Mucosa of gallbladder (tissue), 1 donor: ENCODE measurements at regions not wholly inside any gene's neighbourhood (a gene's known extent, or its start where the extent isn't known, plus 50 kb on each side); places are given as distances from the start of the nearest gene placed in this dataset.

Experiments used
- DNase-seq: peaks from one replicate; pipeline ENCODE4 v3.0.0-alpha.2; 2020; ENCODE audit warnings: low spot score
- donor health status: DM: no; HTN: no; CAD: no.

GRCh38 chr10:55374917-55375316, 573.9 kb upstream of the PCDH15 start:
- no peak for DNase-seq

DNA sequence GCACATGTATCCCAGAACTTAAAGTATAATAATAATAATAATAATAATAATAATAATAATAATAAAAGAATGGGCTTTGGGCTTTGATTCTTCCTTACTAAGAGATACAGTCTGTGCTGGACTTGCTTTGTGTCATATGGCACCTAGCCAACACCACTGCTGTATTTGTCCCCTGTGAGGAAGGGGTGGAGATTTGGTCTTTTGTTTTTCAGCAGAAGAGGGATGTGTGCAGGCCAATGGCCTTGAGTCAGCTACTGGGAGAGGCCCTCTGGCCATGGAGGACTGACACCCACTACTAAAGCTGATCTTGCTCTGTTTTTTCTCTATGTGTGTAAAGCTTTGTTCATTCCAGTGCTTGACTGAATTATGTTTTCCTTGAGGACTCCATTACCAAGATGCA, 573.0 kb upstream of the PCDH15 start:
- no peak for DNase-seq

DNA sequence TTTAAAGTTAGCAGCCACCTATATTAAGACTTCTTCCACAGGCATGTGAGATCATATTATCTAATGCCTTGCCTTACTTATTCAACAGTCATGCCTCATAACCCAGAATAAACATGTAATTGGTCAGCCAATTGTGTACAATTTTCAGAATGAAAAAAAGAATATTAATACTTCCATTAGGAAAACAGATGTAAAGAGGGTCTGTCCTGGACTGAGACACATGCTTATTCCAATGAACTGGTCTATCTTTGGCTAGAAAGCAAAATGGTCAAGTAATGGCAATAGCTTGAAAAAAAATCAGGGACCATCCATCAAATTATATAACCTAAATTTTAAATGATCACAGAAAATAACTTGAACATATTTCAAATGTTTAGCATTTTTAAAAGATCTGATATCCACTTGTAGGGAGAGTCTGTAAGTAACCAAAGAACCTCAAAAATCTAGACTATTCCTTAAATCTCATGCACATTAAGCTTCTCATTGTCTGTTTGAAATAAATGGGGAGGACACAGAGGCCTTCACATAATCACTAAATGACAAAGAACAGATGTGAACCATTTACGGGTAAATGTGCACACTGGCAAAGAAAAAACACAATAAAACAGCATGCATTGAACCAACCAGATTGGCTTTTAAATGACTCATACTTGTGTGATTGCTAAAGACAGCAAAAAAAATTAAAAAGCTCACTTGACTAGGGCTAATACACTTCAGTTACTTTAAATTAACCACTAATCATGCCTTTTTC, 568.8 kb upstream of the PCDH15 start:
- DNase-seq, result no peak

- no peak for DNase-seq
These were observed 567.4 kb upstream of the PCDH15 start for GRCh38 chr10:55368467-55368866.

GRCh38 chr10:55367555-55367954, 566.5 kb upstream of the PCDH15 start:
- no peak for DNase-seq

DNA sequence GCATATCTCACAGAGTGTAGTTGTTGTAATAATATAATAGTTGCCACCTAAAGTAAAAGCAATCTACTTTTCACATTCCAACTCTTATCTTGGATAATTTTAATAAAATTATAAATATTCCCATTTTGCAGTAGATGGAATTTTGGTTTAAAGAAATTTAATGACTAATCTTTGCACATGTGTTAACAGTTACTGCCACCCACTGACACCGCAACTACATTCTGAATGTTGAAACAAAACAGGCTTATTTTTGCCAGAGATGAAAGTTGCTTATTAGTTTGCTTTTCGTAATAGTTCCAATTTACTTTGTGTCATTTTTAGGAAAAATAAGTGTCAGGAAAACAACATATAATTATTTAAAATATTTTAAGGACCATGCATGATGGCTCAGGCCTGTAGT, 557.5 kb upstream of the PCDH15 start:
- DNase-seq, result no peak

GRCh38 chr10:55353414-55353813, 552.4 kb upstream of the PCDH15 start:
- DNase-seq, result no peak

- no peak for DNase-seq
These were observed 550.4 kb upstream of the PCDH15 start for GRCh38 chr10:55351431-55351830.

GRCh38 chr10:55348534-55348933, 547.5 kb upstream of the PCDH15 start:
- DNase-seq, result no peak

- no peak for DNase-seq
These were observed 529.5 kb upstream of the PCDH15 start for GRCh38 chr10:55330486-55330885.

- no peak for DNase-seq
These were observed 528.8 kb upstream of the PCDH15 start for GRCh38 chr10:55329796-55330195.

DNA sequence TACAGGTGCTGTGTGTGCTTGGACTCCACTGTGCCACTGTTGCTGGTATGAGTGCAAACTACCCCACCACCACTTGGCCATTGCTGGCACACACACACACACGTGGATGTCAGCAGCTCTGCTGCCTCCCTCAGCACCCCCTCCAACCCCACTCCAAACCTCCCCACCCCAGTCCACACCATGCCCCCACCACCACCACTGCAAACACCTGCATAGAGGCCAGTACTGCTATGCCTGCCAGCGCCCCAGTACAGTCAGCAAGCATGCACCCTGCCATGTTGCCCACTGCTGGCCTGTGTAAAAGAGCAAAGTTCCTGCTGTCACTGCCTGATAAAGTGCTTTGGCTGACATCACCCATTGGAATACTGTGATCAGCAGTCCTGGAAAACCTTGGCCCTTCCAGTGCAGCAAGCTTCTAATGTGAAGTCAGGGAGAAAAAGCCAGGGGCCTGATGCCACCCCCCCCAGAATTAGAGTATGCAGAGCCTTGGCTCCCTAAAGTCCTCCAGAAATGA, 519.2 kb upstream of the PCDH15 start:
- DNase-seq, result no peak

- no peak for DNase-seq
These were observed 511.0 kb upstream of the PCDH15 start for GRCh38 chr10:55311848-55312635.

DNA sequence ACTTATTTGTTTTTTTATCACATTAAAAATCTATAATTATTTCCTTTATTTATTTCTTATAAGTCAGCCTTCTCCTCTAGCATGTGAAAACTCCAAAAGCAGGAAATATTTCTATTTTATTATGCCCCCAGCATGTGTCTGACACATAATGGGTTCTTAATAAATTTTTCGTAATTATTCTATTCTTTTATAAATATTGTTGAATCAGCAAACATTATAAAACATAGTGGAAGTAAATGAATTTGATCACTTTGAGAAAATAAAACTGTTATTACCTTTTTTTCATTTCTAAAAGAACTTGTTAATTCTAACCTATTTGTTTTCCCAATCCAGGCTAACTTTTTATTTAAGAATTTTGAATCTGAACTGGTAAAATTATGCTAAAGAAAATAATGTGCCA, 509.1 kb upstream of the PCDH15 start:
- no peak for DNase-seq

DNA sequence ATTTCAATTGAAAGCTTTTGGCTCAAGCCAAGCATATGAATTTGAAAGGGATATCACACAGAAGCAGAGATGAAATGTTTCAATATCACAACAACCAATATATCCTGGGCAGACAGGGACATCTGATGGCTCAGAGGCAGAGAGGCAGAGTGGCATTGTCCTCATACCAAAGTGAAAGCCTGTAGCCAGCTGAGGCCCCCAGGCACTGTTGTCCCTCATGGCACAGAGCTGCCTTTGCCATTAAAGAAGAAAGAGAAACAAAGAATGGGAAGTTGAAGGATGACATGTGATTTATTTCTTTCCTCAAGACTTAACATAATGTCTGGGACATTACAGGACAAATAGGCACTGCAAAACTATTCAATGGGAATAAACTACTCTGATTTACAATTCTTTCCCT, 504.3 kb upstream of the PCDH15 start:
- DNase-seq, result no peak

DNA sequence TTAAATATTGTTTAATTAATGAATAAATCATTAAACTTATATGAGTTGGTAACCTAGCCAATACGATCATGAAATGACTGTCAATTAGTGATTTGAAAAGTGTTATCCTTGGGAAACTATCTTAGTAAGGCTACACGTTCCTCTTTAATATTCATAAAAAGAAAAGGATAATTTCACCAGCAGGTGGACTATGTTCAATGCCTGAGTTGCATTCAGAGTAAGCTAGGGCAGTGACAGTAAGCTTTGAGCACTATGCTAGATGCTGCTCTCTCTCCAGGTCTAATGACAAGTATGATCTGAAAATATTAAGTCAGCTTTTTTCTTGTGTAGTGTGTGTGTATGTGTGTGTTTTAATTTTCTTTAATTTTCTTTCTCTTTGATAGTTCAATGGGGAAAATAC, 486.3 kb upstream of the PCDH15 start:
- DNase-seq, result no peak

- DNase-seq, result no peak
These were observed 482.0 kb upstream of the PCDH15 start for GRCh38 chr10:55283031-55283430.

DNA sequence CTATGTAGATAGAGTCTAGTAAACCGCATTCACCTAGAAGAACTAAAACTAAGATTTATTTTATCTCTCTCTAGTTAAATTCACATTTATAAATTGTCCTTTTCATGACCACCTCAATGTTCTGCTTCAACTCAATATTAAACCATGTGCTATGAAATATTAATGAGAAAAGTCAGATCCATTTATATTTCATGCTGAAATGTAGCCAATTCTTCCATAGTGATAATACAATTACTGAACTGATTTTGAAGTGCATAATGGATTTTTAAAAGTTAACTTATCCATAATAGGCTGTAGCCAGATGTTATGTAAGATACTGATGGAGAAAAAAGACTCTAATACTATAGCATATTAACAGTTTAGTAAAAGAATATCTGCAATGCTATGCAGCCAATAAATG, 479.7 kb upstream of the PCDH15 start:
- no peak for DNase-seq

- DNase-seq, result no peak
These were observed 476.5 kb upstream of the PCDH15 start for GRCh38 chr10:55277549-55277948.

- no peak for DNase-seq
These were observed 473.3 kb upstream of the PCDH15 start for GRCh38 chr10:55274367-55274766.

GRCh38 chr10:55273946-55274345, 472.9 kb upstream of the PCDH15 start:
- DNase-seq, result no peak

- DNase-seq, result no peak
These were observed 471.9 kb upstream of the PCDH15 start for GRCh38 chr10:55272886-55273285.

GRCh38 chr10:55266797-55267196, 465.8 kb upstream of the PCDH15 start:
- no peak for DNase-seq
